ENCODE measurements at regions not wholly inside any gene's neighbourhood (a gene's known extent, or its start where the extent isn't known, plus 50 kb on each side); places are given as distances from the start of the nearest gene placed in this dataset.

DNA sequence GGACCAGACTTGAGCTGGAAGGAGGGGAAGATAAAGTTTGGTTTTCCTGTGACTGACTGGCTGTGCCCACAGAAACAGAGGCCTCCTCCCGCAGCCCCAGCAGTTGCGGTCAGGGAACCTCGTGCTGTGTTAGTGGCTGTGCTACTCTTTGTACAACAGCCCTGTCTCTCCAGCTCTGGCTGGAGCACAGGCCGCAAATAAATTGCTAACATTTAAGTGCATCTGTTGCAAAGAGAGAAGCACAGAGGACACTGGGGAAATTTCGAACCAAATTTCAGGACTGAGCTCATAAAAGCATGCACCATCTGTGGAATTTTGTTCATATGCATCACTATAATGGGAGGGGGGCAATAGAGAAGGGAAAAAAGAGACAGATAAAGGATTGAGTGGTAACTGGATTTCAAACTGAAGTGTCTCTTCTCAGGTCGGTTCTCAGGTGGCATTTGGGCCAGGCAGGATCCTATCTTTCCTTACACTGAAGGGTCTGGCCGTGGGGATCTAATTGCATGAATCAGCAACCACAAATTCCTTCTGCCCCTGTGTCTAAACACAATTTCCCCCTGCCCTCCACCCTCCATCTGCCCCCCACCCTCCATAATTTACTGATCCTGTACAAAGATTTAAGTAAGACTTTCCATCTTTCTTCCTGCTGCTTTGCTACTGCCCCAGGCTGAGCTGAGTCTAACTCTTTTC, 88.9 kb upstream of the ATXN1 start:
- no peak for DNase-seq

DNA sequence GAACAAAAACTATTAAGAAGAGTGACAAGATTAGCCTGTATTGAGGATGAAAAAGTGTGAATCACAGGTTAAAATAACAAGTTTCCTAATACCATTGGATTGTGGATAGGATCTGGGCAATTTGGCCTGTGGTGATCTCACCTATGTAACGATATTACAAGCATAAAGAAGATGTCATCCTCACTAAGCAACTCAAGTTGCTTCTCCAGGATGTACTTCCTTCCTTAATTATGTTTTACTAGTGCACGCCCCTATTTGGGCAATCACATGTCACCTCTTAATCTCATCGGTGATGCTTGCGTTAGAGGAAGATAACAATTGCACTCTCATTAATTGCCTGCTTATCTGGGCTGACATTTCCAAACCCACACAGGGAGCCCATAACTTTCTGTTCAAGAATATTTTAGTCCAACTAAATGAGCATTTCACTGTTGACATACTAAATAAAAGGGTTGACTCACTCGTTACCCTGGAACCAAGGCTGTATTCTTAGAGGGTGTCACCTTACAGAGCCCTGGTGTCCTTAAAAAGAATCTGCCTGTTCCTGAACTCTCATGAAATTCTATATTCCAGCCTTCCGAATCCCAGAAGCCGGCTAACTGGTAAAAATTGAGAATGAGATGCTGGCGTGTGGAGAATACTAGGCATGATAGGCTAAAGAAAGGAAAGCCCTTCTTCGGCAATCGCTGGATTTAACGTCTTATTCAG, 88.2 kb upstream of the ATXN1 start:
- DNase-seq: no peak

DNA sequence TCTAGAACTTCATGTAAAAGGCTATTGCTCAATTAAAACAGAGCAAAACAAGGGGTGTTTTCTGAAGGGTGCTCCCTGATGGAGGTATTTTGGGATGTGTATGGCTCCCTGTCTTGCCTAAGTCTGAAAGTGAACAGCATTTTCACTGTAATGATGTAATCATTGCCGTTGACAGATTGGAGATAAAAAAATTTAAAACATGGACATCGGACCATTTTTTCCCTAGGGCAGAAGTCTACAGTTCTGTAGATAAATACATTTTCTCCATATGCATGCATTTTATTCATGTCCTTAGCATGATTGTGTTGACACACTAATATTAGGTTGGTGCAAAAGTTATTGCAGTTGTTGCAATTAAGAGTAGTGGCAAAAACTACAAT, 85.1 kb upstream of the ATXN1 start:
- no peak for DNase-seq

- no peak for DNase-seq
These were observed 82.9 kb upstream of the ATXN1 start for GRCh38 chr6:16844183-16844582.

DNA sequence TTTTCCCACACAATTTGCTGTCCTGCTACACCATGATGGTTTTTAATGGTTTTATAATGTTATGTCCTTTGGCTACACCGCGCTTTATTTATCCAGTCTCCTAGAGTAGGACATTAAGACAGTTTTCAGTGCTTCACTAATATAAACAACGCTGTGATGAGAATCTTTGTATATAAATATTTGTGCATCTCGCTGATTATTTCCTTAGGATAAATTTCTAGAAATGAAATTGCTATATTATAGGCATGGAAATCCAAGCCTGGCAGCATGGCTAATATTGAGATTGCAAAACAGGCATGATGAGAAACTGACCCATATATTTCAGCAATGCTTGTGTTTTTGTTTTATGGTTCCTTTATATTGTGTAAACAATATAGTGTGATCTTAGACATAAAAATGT, 81.4 kb upstream of the ATXN1 start:
- DNase-seq: no peak

DNA sequence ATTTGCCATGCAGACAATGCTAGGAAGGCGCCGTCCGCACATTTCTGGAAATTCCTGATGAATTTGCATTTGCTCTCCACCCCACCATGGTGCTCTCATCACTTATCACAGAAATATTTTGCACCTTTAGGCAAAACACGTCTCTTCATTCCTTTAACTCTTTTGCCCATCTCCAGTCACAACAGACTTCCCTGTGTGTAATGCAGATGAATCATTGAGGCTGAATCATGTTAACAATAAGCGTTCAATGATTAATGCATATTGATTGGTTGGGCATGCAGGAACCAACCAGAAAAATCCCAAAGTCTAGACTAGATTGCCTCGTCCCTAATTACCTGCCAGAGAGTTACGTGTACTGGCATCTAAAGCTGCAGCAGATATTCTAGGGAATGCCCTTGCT, 80.0 kb upstream of the ATXN1 start:
- no peak for DNase-seq

DNA sequence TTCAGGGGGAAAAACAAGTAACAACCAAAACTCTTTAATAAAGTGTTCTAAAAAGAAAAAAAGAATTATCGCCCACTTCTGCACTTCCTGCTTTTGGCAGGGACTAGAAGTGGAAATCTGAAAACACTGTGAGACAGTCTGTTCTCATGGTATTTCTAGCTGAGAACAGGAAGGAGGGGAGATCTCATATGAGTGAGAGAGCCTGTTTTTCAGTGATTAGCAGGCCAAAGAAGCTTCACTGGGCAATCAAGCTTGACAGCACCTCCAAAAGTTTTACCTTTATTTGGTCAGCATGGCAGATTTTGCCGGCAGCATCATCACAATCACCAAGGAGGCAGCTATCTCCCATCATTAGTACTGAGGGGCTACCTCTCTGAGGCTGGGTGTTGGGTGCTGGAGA, 79.5 kb upstream of the ATXN1 start:
- no peak for DNase-seq

GRCh38 chr6:16840291-16840690, 79.0 kb upstream of the ATXN1 start:
- DNase-seq: no peak

- no peak for DNase-seq
These were observed 78.4 kb upstream of the ATXN1 start for GRCh38 chr6:16839631-16840179.

GRCh38 chr6:16837217-16837972, 76.1 kb upstream of the ATXN1 start:
- no peak for DNase-seq

DNA sequence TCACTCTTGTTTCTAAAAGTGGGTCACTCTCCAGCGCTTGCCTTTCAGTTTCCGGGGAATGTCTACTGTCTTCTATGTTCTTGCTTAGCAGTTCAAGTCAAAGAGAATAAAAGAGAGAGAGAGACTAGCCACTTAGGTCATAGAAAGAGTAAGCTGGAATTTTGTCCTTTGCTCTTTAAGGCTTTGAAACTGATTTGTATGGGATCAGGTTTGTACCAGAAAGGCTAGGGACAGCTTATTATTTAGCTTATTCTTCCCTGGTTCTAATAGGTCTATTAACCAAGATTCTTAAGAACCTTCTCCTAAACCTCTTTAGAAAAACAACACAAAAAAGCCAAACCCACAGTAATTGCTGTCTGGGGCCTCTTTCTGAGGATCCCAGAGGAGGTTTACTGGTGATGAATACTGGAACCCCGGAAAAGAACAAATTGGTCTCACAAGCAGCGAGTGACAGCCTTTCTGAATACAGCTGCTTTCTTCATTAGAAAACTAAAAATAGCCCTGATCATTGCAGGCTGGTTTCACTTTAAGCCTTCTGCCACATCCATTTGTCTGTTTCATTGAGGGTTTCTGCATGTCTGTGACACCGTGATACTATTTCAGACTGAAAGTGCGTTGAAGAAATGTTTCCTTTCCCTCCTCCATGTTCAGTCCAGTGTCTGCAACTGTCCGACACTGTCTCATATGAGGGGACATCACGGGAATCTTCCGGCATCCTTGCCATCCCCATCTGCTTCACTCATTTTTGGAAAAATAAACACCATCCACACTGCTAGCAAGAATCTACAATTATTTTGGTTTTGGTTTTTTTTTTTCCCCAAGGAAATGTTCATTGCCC, 75.1 kb upstream of the ATXN1 start:
- no peak for DNase-seq

- no peak for DNase-seq
These were observed 73.0 kb upstream of the ATXN1 start for GRCh38 chr6:16834242-16834641.

GRCh38 chr6:16832721-16833120, 71.5 kb upstream of the ATXN1 start:
- DNase-seq: no peak

DNA sequence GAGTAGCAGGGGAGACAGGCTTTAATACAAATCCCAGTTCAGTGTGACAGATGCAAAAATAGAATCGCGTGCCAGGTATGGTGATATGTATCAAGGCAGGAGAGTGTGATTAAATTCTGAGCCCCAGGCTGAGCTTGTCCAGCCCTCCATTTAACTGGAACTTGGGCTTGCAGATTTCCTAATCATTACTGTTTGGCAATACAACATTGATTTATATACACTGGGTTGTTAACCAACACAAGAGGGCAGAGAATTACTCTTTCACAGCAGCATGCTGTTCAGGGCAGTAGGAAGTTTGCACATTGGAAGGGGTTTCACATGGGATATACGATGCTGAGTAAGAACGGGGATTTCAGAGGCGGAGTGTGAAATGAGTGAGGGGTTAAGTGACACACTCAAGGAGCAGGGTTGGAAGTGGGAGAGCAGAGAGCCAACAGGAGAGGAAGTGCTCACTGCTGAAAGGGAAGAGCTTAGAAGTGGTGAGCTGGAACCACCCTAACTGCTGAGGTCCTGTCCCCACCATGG, 70.8 kb upstream of the ATXN1 start:
- no peak for DNase-seq

GRCh38 chr6:16831136-16831535, 69.9 kb upstream of the ATXN1 start:
- no peak for DNase-seq

- DNase-seq: no peak
These were observed 66.8 kb upstream of the ATXN1 start for GRCh38 chr6:16828058-16828457.

GRCh38 chr6:16827627-16828026, 66.4 kb upstream of the ATXN1 start:
- no peak for DNase-seq

DNA sequence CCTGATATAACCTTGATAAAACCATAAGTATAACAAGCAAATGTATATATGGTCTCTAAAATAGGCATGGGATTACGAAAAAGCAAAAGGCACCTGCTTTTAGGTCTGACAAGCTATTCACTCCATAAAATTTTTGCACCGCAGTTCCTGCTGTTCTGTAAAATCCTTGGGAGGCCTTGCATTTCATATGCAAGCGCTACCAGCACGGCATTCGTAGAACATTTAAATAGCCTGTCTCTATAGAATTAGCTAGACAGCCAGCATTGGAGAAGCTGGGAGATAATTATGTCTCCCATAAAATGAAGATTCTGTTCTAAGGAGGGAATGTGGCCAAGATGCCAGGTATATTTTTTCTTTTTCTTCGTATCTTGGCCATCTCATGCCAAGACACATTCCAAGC, 64.5 kb upstream of the ATXN1 start:
- DNase-seq: no peak

- no peak for DNase-seq
These were observed 63.8 kb upstream of the ATXN1 start for GRCh38 chr6:16824845-16825685.

DNA sequence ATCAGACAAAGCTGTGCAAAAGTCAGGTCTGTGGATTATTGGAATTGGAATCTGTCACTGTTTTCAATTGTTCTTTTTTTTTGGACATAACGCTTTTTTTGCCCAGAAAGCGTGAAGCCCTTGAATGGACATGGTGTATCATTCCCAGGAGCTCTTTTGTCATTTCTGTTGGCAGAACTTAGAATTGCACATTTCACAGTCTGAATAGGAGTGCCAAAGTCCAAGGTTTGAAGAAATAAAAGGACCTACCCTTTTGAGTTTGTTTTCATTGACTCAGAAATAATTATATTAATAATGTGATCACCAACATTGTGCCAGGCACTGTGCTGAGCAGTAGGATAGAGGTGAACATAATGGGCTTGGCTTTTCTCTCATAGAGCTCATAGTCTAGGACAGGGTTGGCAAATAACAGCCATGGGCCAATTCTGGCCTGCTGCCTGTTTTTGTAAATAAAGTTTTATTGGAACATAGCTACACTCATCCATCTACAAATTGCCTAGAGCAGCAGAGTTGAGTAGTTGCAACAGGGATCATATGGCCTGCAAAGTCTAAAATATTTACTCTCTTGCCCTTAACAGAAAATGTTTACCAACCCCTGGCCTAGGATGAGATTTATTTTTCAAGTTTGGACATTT, 62.6 kb upstream of the ATXN1 start:
- DNase-seq: no peak
